Spleen (tissue), 11 donors: ENCODE measurements at regions not wholly inside any gene's neighbourhood (a gene's known extent, or its start where the extent isn't known, plus 50 kb on each side); places are given as distances from the start of the nearest gene placed in this dataset.

Source experiments
- DNase-seq: peaks from one replicate; pipeline ENCODE4 v3.0.0-alpha.2; 2020
- H3K27ac ChIP-seq, 8 donors: fragments of 200-600 bp; sonication (generic) in 7 of 8; 1 replicate in 4 of 8; 2 replicates in 4 of 8; pipeline versions ENCODE4 v1.5.0 to v1.8.0; 2016 to 2021; ENCODE audit warnings: inconsistent platforms in 4 of 8, mild to moderate bottlenecking in 4 of 8, moderate library complexity in 1 of 8
- H3K27me3 ChIP-seq, 7 donors: fragments of 200-600 bp; sonication (generic) in 6 of 7; replicated peaks in 1 of 7; 1 replicate in 4 of 7; 2 replicates in 3 of 7; pipeline versions ENCODE4 v1.5.0 to v1.8.0; 2016 to 2021; ENCODE audit warnings: inconsistent platforms in 3 of 7, mild to moderate bottlenecking in 1 of 7
- H3K36me3 ChIP-seq, 6 donors: fragments of 200-600 bp; sonication (generic) in 5 of 6; 1 replicate in 4 of 6; 2 replicates in 2 of 6; pipeline versions ENCODE4 v1.5.0 to v1.8.0; 2016 to 2021; ENCODE audit warnings: inconsistent platforms in 2 of 6
- H3K4me1 ChIP-seq, 6 donors: fragments of 200-600 bp; sonication (generic) in 5 of 6; 1 replicate in 3 of 6; 2 replicates in 3 of 6; pipeline versions ENCODE4 v1.5.0 to v1.8.0; 2016 to 2021; ENCODE audit warnings: inconsistent platforms in 3 of 6
- H3K4me3 ChIP-seq, 8 donors: fragments of 200-600 bp; sonication (generic) in 7 of 8; 1 replicate in 4 of 8; 2 replicates in 4 of 8; pipeline versions ENCODE4 v1.5.0 to v1.8.0; 2016 to 2021; ENCODE audit warnings: inconsistent platforms in 4 of 8, mild to moderate bottlenecking in 4 of 8, moderate library complexity in 2 of 8
- H3K9me3 ChIP-seq, 8 donors: fragments of 200-600 bp; sonication (generic) in 7 of 8; 1 replicate in 4 of 8; 2 replicates in 4 of 8; pipeline versions ENCODE4 v1.5.0 to v1.8.0; 2016 to 2021; ENCODE audit warnings: inconsistent platforms in 4 of 8
- CTCF ChIP-seq, 11 experiments: fragments of 200-600 bp in 7 of 11; fragments of 450-650 bp in 4 of 11; sonication (generic) in 4 of 11; IDR thresholded peaks in 8 of 11; conservative IDR thresholded peaks in 3 of 11; 1 replicate in 7 of 11; 2 replicates in 4 of 11; pipeline versions ENCODE4 v1.4.0 to v1.8.0; 2016 to 2021; ENCODE audit warnings: antibody characterized with exemption in 11 of 11, inconsistent platforms in 4 of 11, mild to moderate bottlenecking in 1 of 11
- POLR2A ChIP-seq, 3 donors: fragments of 450-650 bp; IDR thresholded peaks; one replicate each; pipeline ENCODE4 v1.5.1; 2017; ENCODE audit warnings: antibody characterized with exemption in 3 of 3, mild to moderate bottlenecking in 1 of 3
- POLR2AphosphoS5 ChIP-seq, 3 donors: sonication (generic); formaldehyde crosslinking; IDR thresholded peaks; one replicate each; pipeline ENCODE4 v1.5.1; 2017; ENCODE audit warnings: antibody characterized with exemption in 3 of 3
- WGBS, 5 donors: extraction: QIAGEN DNeasy Blood & Tissue Kit in 3 of 5; methylation state at CpG; one replicate each; pipeline versions ENCODE4 v1.1.5 to v1.1.7; 2013 to 2018; 5-methylcytosine and 5-hydroxymethylcytosine counted together
- intact Hi-C: fragments of 100-400 bp; cut with DNase I; formaldehyde crosslinking; loops from one replicate; pipeline ENCODE4 v1.15.0; 2023; ENCODE audit warnings: low total_unique reads
- donor health status: healthy with polysubstance abuse.
- donor health status: DM: no; HTN: no; CAD: no; lungs with moderate emphysema.
- donor health status: DM: no; HTN: no; CAD: no.
- donor health status: Bipolar disorder and iron deficiency.
- donor health status: healthy.
- donor health status: DM: no; HTN: no; CAD: no.
- donor health status: DM: yes; HTN: yes; CAD: no.

GRCh38 chr19:31424861-31425620, 75.8 kb upstream of the TSHZ3 start:
- WGBS, 5 donors = 69 to 76% (median 71%) methylated on average over 9 of the region's 9 CpGs
- intact Hi-C loops = no loop called here
- H3K4me1 ChIP-seq = no peaks in the 10 kb centered on the region
- TF ChIP-seq POLR2AphosphoS5 (IDR thresholded peaks at IDR 0.05) (no peak), POLR2A (IDR thresholded peaks at IDR 0.05) (no peak), CTCF (IDR thresholded peaks at IDR 0.05 in 8 of 11, conservative IDR thresholded peaks at IDR 0.05 in 3 of 11) (no peak)
- H3K4me3 ChIP-seq = no peak overlapping the region
- H3K27ac ChIP-seq = no peak overlapping the region
- DNase-seq = no peak
- peaks cover 0 to 4% (median 0%) of the 10 kb centered on the region in 7 donors for H3K27me3 ChIP-seq
- H3K36me3 ChIP-seq = no peaks in the 10 kb centered on the region
- H3K9me3 ChIP-seq = no peaks in the 10 kb centered on the region

- H3K9me3 ChIP-seq = peaks cover 0 to 3% (median 0%) of the 10 kb centered on the region in 8 donors
- H3K27ac ChIP-seq = no peak overlapping the region
- 52 to 97% (median 88%) methylated on average over 1 of the region's 1 CpG for WGBS, 5 donors
- intact Hi-C loops = no loop called here
- no peaks in the 10 kb centered on the region for H3K36me3 ChIP-seq
- DNase-seq = no peak
- no peak for TF ChIP-seq POLR2AphosphoS5 (IDR thresholded peaks at IDR 0.05)
- no peak for TF ChIP-seq CTCF (IDR thresholded peaks at IDR 0.05 in 8 of 11, conservative IDR thresholded peaks at IDR 0.05 in 3 of 11)
- no peak for TF ChIP-seq POLR2A (IDR thresholded peaks at IDR 0.05)
- H3K4me3 ChIP-seq = no peak overlapping the region
- H3K27me3 ChIP-seq = peaks cover 0 to 4% (median 0%) of the 10 kb centered on the region in 7 donors
- no peaks in the 10 kb centered on the region for H3K4me1 ChIP-seq
Measured at GRCh38 chr19:31427857-31428256, 78.6 kb upstream of the TSHZ3 start.

DNA sequence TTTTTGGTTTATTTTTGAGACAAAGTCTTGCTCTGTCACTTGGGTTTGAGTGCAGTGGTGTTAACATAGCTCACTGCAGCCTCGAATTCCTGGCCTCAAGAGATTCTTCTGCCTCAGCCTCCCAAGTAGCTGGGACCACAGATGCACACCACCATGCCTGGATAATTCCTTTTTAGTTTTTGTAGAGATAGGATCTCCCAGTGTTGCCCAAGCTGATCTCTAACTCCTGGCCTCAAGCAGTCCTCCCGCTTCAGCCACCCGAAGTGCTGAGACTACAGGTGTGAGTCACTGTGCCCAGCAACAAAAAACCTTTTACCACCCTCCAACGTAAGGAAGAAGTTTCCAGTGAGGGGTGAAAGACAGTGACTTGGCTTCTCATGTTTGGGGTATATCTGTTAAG, 81.1 kb upstream of the TSHZ3 start:
- WGBS, 5 donors = 77 to 90% (median 83%) methylated on average over 4 of the region's 4 CpGs
- intact Hi-C loops = no loop called here
- Histone ChIP-seq H3K4me1 (no peaks in the 10 kb centered on the region), H3K9me3 (peaks cover 0 to 26% (median 6%) of the 10 kb centered on the region in 8 donors), H3K36me3 (no peaks in the 10 kb centered on the region), H3K4me3 (no peak overlapping the region), H3K27me3 (no peaks in the 10 kb centered on the region), H3K27ac (no peak overlapping the region)
- DNase-seq = no peak
- no peak for TF ChIP-seq POLR2A (IDR thresholded peaks at IDR 0.05)
- TF ChIP-seq CTCF (IDR thresholded peaks at IDR 0.05 in 8 of 11, conservative IDR thresholded peaks at IDR 0.05 in 3 of 11) = no peak
- TF ChIP-seq POLR2AphosphoS5 (IDR thresholded peaks at IDR 0.05) = no peak

DNA sequence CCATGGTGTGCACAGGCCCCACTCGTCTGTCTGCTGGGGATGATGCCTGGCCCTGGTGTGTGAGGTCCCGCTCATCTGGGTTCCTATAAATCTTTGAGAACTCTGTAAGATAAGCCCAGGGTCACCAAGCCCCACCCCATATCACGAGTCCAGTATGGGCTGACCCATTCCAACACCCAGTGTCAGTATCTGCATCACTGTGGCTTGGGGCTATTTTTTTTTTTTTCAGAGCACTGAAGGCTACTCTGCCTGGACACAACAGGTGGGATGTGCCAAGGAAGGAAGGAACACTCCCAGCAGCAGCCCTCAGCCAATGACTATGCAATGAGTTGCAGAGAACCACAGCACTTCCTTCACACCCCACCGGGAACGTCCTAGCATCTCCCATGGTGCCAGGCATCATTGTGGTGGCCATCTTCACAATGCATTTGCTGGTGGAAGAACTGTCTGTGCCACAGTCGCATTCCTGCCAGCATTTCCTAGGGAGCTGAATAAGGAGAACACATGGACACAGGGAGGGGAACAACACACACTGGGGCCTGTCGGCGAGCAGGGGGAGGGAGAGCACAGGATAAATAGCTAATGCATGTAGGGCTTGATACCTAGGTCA, 83.1 kb upstream of the TSHZ3 start:
- Histone ChIP-seq H3K36me3 (no peaks in the 10 kb centered on the region), H3K9me3 (peaks cover 0 to 46% (median 11%) of the 10 kb centered on the region in 8 donors), H3K4me1 (no peaks in the 10 kb centered on the region), H3K4me3 (no peak overlapping the region), H3K27ac (no peak overlapping the region), H3K27me3 (no peaks in the 10 kb centered on the region)
- intact Hi-C loops = no loop called here
- TF ChIP-seq POLR2AphosphoS5 (IDR thresholded peaks at IDR 0.05) = no peak
- TF ChIP-seq POLR2A (IDR thresholded peaks at IDR 0.05) = no peak
- 71 to 86% (median 74%) methylated on average over 8 of the region's 8 CpGs for WGBS, 5 donors
- no peak for DNase-seq
